ENCODE measurements at regions not wholly inside any gene's neighbourhood (a gene's known extent, or its start where the extent isn't known, plus 50 kb on each side); places are given as distances from the start of the nearest gene placed in this dataset.
"Not testable (repeated sequence)": the region's sequence is repeated elsewhere in the genome, so short reads cannot be mapped to it uniquely, and the experiment has no call there.

GRCh38 chr11:134659882-134660281 is 247.8 kb upstream of the B3GAT1 start:
- peaks cover 0 to 8% of the 10 kb centered on the region in 2 donors for H3K27me3 ChIP-seq
- TF ChIP-seq CTCF (IDR thresholded peaks at IDR 0.05) = no peak
- intact Hi-C loops (cut with DNase I) = no loop called here
- H3K9me3 ChIP-seq = no peaks in the 10 kb centered on the region
- H3K36me3 ChIP-seq = no peaks in the 10 kb centered on the region
- H3K27ac ChIP-seq = no peak overlapping the region
- no peak overlapping the region for H3K4me3 ChIP-seq
- no peak for DNase-seq
- no peak for ATAC-seq
- H3K4me1 ChIP-seq = no peaks in the 10 kb centered on the region

- ATAC-seq (no peak), DNase-seq (no peak)
- Histone ChIP-seq H3K36me3 (no peaks in the 10 kb centered on the region), H3K27me3 (peaks cover 0 to 18% of the 10 kb centered on the region in 2 donors), H3K27ac (no peak overlapping the region), H3K4me1 (no peaks in the 10 kb centered on the region), H3K4me3 (no peak overlapping the region), H3K9me3 (no peaks in the 10 kb centered on the region)
- intact Hi-C loops (cut with DNase I) = no loop called here
- no peak for TF ChIP-seq CTCF (IDR thresholded peaks at IDR 0.05)
Measured at GRCh38 chr11:134658481-134659225, 246.6 kb upstream of the B3GAT1 start.

- Histone ChIP-seq H3K4me3 (no peak overlapping the region), H3K9me3 (no peaks in the 10 kb centered on the region), H3K4me1 (no peaks in the 10 kb centered on the region), H3K27ac (no peak overlapping the region), H3K36me3 (no peaks in the 10 kb centered on the region), H3K27me3 (peaks cover 0 to 25% of the 10 kb centered on the region in 2 donors)
- DNase-seq (no peak), ATAC-seq (no peak)
- intact Hi-C loops (cut with DNase I) = no loop called here
- no peak for TF ChIP-seq CTCF (IDR thresholded peaks at IDR 0.05)
Measured at GRCh38 chr11:134657631-134658030, 245.6 kb upstream of the B3GAT1 start.

GRCh38 chr11:134656861-134657540 is 245.0 kb upstream of the B3GAT1 start:
- H3K27ac ChIP-seq = no peak overlapping the region
- H3K4me1 ChIP-seq = no peaks in the 10 kb centered on the region
- TF ChIP-seq CTCF (IDR thresholded peaks at IDR 0.05) = no peak
- no peaks in the 10 kb centered on the region for H3K36me3 ChIP-seq
- H3K9me3 ChIP-seq = no peaks in the 10 kb centered on the region
- no peak overlapping the region for H3K4me3 ChIP-seq
- ATAC-seq (no peak), DNase-seq (no peak)
- peaks cover 0 to 25% of the 10 kb centered on the region in 2 donors for H3K27me3 ChIP-seq
- intact Hi-C loops (cut with DNase I) = no loop called here

GRCh38 chr11:134656086-134656840 is 244.2 kb upstream of the B3GAT1 start:
- peak in 1 of 4 donors; percentile 37 for DNase-seq
- H3K36me3 ChIP-seq; ATAC-seq; H3K4me1 ChIP-seq; H3K4me3 ChIP-seq; H3K9me3 ChIP-seq; H3K27ac ChIP-seq; intact Hi-C loops (cut with DNase I): not testable (repeated sequence)
- peaks cover 0 to 25% of the 10 kb centered on the region in 2 donors for H3K27me3 ChIP-seq

Measured in left lung (tissue), 4 donors.